ENCODE measurements at regions not wholly inside any gene's neighbourhood (a gene's known extent, or its start where the extent isn't known, plus 50 kb on each side); places are given as distances from the start of the nearest gene placed in this dataset.

DNA sequence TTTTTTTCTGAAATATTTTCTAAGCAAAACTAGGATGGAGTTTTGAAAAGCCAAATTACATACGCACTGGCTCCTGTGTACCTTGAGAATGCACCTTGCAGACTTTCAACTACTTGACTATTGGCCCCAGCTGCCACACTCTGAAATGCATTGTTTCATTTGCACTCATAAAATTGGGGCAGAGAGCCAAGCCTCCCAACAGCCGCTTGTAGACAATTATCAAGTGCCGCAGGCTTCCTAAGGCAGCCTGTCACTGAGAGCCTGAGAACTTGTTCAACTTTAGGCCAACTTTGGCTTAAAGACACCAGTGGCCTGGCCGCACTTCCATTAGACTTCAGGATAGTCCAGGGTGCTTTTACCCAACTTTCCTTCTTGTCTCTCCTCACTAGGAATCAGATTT, 115.7 kb upstream of the STARD13 start:
- TF ChIP-seq SIN3A (IDR thresholded peaks at IDR 0.05; ENCODE audit: borderline replicate concordance, insufficient read depth, low read length) (no peak), TAF1 (IDR thresholded peaks at IDR 0.05; ENCODE audit: borderline replicate concordance, insufficient read depth, low read length) (no peak), FOXP2 (optimal IDR thresholded peaks at IDR 0.05; ENCODE audit: borderline replicate concordance, extremely low read depth, extremely low read length, insufficient read depth) (no peak), POLR2AphosphoS5 (IDR thresholded peaks at IDR 0.05; ENCODE audit: low read depth, low read length) (no peak), REST (IDR thresholded peaks at IDR 0.05; ENCODE audit: insufficient read depth in 1 of 2, low read depth in 2 of 2, low read length in 2 of 2) (no peak)

DNA sequence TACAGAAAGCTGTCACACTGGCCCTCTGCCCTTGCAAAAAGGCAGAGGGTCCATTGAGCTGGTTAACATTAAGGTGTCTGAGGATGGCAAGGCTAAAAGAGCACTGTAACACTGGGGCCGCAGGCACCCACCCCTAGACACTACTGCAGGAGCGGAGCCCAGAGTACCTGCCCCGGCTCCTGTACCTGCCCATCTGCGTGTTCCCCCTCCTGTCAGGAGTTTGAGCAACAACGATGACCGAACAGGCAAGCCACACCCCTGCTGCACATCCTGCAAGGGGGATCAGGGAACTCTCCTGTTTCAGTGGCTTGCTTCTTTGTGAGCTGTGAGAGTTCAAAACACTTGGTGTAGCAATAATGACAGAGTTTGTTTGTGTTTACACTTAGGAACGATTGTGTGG, 117.4 kb upstream of the STARD13 start:
- no peak for TF ChIP-seq FOXP2 (optimal IDR thresholded peaks at IDR 0.05; ENCODE audit: borderline replicate concordance, extremely low read depth, extremely low read length, insufficient read depth)
- TF ChIP-seq TAF1 (IDR thresholded peaks at IDR 0.05; ENCODE audit: borderline replicate concordance, insufficient read depth, low read length) = no peak
- no peak for TF ChIP-seq REST (IDR thresholded peaks at IDR 0.05; ENCODE audit: insufficient read depth in 1 of 2, low read depth in 2 of 2, low read length in 2 of 2)
- TF ChIP-seq POLR2AphosphoS5 (IDR thresholded peaks at IDR 0.05; ENCODE audit: low read depth, low read length) = no peak
- no peak for TF ChIP-seq SIN3A (IDR thresholded peaks at IDR 0.05; ENCODE audit: borderline replicate concordance, insufficient read depth, low read length)

GRCh38 chr13:33403807-33404362, 118.3 kb upstream of the STARD13 start:
- TF ChIP-seq TAF1 (IDR thresholded peaks at IDR 0.05; ENCODE audit: borderline replicate concordance, insufficient read depth, low read length) (no peak), POLR2AphosphoS5 (IDR thresholded peaks at IDR 0.05; ENCODE audit: low read depth, low read length) (no peak), FOXP2 (optimal IDR thresholded peaks at IDR 0.05; ENCODE audit: borderline replicate concordance, extremely low read depth, extremely low read length, insufficient read depth) (no peak), REST (IDR thresholded peaks at IDR 0.05; ENCODE audit: insufficient read depth in 1 of 2, low read depth in 2 of 2, low read length in 2 of 2) (no peak)

DNA sequence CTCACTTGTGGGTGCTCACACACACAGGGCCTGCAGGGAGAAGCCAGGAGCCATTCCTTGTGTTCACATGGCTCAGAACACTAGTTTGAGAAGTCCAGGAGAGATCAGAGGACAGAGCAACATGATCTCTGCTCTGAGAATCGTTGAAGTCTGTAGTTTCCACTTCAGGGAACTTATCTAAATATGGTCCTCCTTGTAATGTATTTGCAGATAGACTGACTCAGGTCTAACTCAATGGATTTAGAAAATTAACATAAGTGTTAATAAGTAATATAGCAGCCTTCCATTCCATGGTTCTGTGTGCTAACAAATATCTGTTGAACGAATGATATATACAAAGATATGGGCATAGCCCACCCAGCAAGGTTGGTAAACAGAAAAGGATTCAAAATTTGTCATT, 119.8 kb upstream of the STARD13 start:
- TF ChIP-seq FOXP2 (optimal IDR thresholded peaks at IDR 0.05; ENCODE audit: borderline replicate concordance, extremely low read depth, extremely low read length, insufficient read depth) = no peak
- TF ChIP-seq TAF1 (IDR thresholded peaks at IDR 0.05; ENCODE audit: borderline replicate concordance, insufficient read depth, low read length) = no peak
- TF ChIP-seq SIN3A (IDR thresholded peaks at IDR 0.05; ENCODE audit: borderline replicate concordance, insufficient read depth, low read length) = no peak
- no peak for TF ChIP-seq POLR2AphosphoS5 (IDR thresholded peaks at IDR 0.05; ENCODE audit: low read depth, low read length)
- no peak for TF ChIP-seq REST (IDR thresholded peaks at IDR 0.05; ENCODE audit: insufficient read depth in 1 of 2, low read depth in 2 of 2, low read length in 2 of 2)
